A549 (cell line): ENCODE measurements at regions not wholly inside any gene's neighbourhood (a gene's known extent, or its start where the extent isn't known, plus 50 kb on each side); places are given as distances from the start of the nearest gene placed in this dataset.

ENCODE experiments used
- ATAC-seq, 2 experiments: fragments of 200-7000 bp in 1 of 2; fragments of >200 bp in 1 of 2; cut with Nextera tagmentation in 1 of 2; cut with Tn5 transposase in 1 of 2; 3 replicates each; pipeline versions ENCODE4 v1.8.0 to v1.9.1; 2018 to 2020; ENCODE audit warnings: mild to moderate bottlenecking in 1 of 2, moderate library complexity in 1 of 2
- CTCF ChIA-PET: fragments of 300-600 bp; sonication (Branson Sonifier 250); formaldehyde crosslinking; extraction: SDS; loops from one replicate; lab custom pipeline; 2021; ENCODE audit warnings: antibody characterized with exemption, inconsistent platforms; lab: Yijun Ruan, JAX
- POLR2A ChIA-PET: fragments of 350-600 bp; formaldehyde crosslinking; extraction: SDS; loops from one replicate; lab custom pipeline; 2021; ENCODE audit warnings: antibody characterized with exemption, inconsistent platforms; lab: Yijun Ruan, JAX
- DNase-seq, 2 experiments: peaks; one replicate each; pipeline versions ENCODE4 v3.0.0 to v3.0.0-alpha.2; 2011 to 2016; ENCODE audit warnings: low read depth in 1 of 2, low spot score in 1 of 2
- FAIRE-seq: peaks from 2 replicates; lab custom pipeline; 2011; peaks lifted over from hg19 to GRCh38; lab: Jason Lieb, UNC
- H3K27ac ChIP-seq, 2 experiments: fragments of >200 bp; sonication (Bioruptor Twin); formaldehyde crosslinking; 3 replicates each; pipeline ENCODE4 v1.5.1; 2016 to 2017
- H3K4me1 ChIP-seq: fragments of >200 bp; sonication (Bioruptor Twin); formaldehyde crosslinking; 3 replicates; pipeline ENCODE4 v1.6.1; 2016
- H3K4me2 ChIP-seq: fragments of >200 bp; sonication (Bioruptor Twin); formaldehyde crosslinking; 3 replicates; pipeline ENCODE4 v1.6.1; 2016
- H3K4me3 ChIP-seq: fragments of >200 bp; sonication (Bioruptor Twin); formaldehyde crosslinking; 3 replicates; pipeline ENCODE4 v1.5.1; 2016
- H3K9me3 ChIP-seq: fragments of >200 bp; sonication (Bioruptor Twin); formaldehyde crosslinking; 3 replicates; pipeline ENCODE4 v1.6.1; 2016
- BCL3 ChIP-seq: fragments of >200 bp; sonication (Bioruptor Twin); formaldehyde crosslinking; IDR thresholded peaks from 3 replicates; pipeline ENCODE4 v1.6.1; 2016
- CHD2 ChIP-seq: fragments of 150-350 bp; IDR thresholded peaks from 2 replicates; pipeline ENCODE4 v1.6.1; 2014; ENCODE audit warnings: low read length; ENCODE audit not compliant: partially characterized antibody
- CTCF ChIP-seq: fragments of >200 bp; sonication (Bioruptor Twin); formaldehyde crosslinking; IDR thresholded peaks from 3 replicates; pipeline ENCODE4 v1.5.1; 2016
- EHMT2 ChIP-seq: fragments of 200-600 bp; sonication (generic); IDR thresholded peaks from 2 replicates; pipeline ENCODE4 v1.6.1; 2016; ENCODE audit warnings: antibody characterized with exemption, low read depth, mild to moderate bottlenecking, moderate library complexity
- ELK1 ChIP-seq: fragments of 150-350 bp; IDR thresholded peaks from 2 replicates; pipeline ENCODE4 v1.6.1; 2014; ENCODE audit warnings: low read depth, mild to moderate bottlenecking, low read length
- FOSB ChIP-seq: fragments of 250-450 bp; sonication (Bioruptor Pico); IDR thresholded peaks from 2 replicates; pipeline ENCODE4 v1.5.0; 2020; ENCODE audit warnings: mild to moderate bottlenecking, moderate library complexity
- FOXS1 ChIP-seq: fragments of 250-450 bp; sonication (Bioruptor Pico); IDR thresholded peaks from 2 replicates; pipeline ENCODE4 v1.5.0; 2020; ENCODE audit warnings: mild to moderate bottlenecking, moderate library complexity
- HEYL ChIP-seq: fragments of 250-450 bp; sonication (Bioruptor Pico); IDR thresholded peaks from 2 replicates; pipeline ENCODE4 v1.8.0; 2021; ENCODE audit warnings: mild to moderate bottlenecking, moderate library complexity
- HMGXB4 ChIP-seq: fragments of 250-450 bp; sonication (Bioruptor Pico); IDR thresholded peaks from 2 replicates; pipeline ENCODE4 v1.5.0; 2021; ENCODE audit warnings: mild to moderate bottlenecking, moderate library complexity, borderline replicate concordance
- JUN ChIP-seq, 2 experiments: fragments of >200 bp; sonication (Bioruptor Twin); formaldehyde crosslinking; IDR thresholded peaks; 2 replicates in 1 of 2; 3 replicates in 1 of 2; pipeline ENCODE4 v1.6.1; 2016 to 2017
- MAZ ChIP-seq: fragments of 150-350 bp; IDR thresholded peaks from 2 replicates; pipeline ENCODE4 v1.6.1; 2014; ENCODE audit warnings: antibody characterized with exemption, low read depth, low read length, borderline replicate concordance
- NFE2L2 ChIP-seq: fragments of 150-350 bp; conservative IDR thresholded peaks from 2 replicates; pipeline ENCODE4 v1.6.1; 2014; ENCODE audit warnings: low read length
- NPAS2 ChIP-seq: fragments of 250-450 bp; sonication (Bioruptor Pico); IDR thresholded peaks from 2 replicates; pipeline ENCODE4 v1.8.0; 2022; ENCODE audit warnings: mild to moderate bottlenecking, moderate library complexity, borderline replicate concordance
- NR3C1 ChIP-seq: fragments of >200 bp; sonication (Bioruptor Twin); formaldehyde crosslinking; IDR thresholded peaks from 3 replicates; pipeline ENCODE4 v1.6.1; 2017
- PHF8 ChIP-seq: fragments of 200-600 bp; sonication (generic); IDR thresholded peaks from 2 replicates; pipeline ENCODE4 v1.6.1; 2016; ENCODE audit warnings: low read depth, mild to moderate bottlenecking, antibody characterized with exemption, moderate library complexity, borderline replicate concordance
- WGBS: methylation state at CpG from one replicate; pipeline ENCODE4 v1.1.6; 2017; ENCODE audit errors: missing lambda C conversion rate; 5-methylcytosine and 5-hydroxymethylcytosine counted together

GRCh38 chr2:171253279-171253678 lies 92.6 kb upstream of the TLK1 start:
- Histone ChIP-seq H3K4me1 (no peaks in the 10 kb centered on the region), H3K4me3 (no peak overlapping the region), H3K9me3 (no peaks in the 10 kb centered on the region; the same call in 2 of the 3 replicates), H3K27ac (no peak overlapping the region), H3K4me2 (no peak overlapping the region)
- WGBS: 14% methylated on average over 1 of the region's 1 CpG
- ChIA-PET CTCF (interaction anchor here (1.3 kb wide), 1 partner anchor 163 kb away, joined by 3 read pairs; no protein-coding TSS in a partner anchor), POLR2A (no interaction called here)
- TF ChIP-seq ELK1: no peak
- no peak for TF ChIP-seq EHMT2
- TF ChIP-seq MAZ: no peak
- TF ChIP-seq HEYL (CRISPR knock-in tag): no peak
- TF ChIP-seq FOSB (CRISPR knock-in tag): no peak
- no peak for TF ChIP-seq NPAS2
- no peak for TF ChIP-seq PHF8
- ATAC-seq (no peak), FAIRE-seq (no peak), DNase-seq (no peak)

- no peak for FAIRE-seq
- 9% methylated on average over 1 of the region's 1 CpG for WGBS
- H3K9me3 ChIP-seq: peaks cover 15% of the 10 kb centered on the region
- no peak overlapping the region for H3K4me3 ChIP-seq
- no peak for DNase-seq
- no peak overlapping the region for H3K4me2 ChIP-seq
- TF ChIP-seq JUN (IDR thresholded peaks at IDR 0.05): no peak
- TF ChIP-seq CHD2: no peak
- TF ChIP-seq NR3C1: no peak
- TF ChIP-seq FOXS1 (CRISPR knock-in tag): no peak
- TF ChIP-seq CTCF: no peak
- TF ChIP-seq NFE2L2: no peak
- TF ChIP-seq BCL3: no peak
- TF ChIP-seq HMGXB4: no peak
- no peak for ATAC-seq
- no peaks in the 10 kb centered on the region for H3K4me1 ChIP-seq
- ChIA-PET CTCF (interaction anchor here (0.6 to 0.9 kb wide), 3 partner anchors 11 to 321 kb away, joined by 3 read pairs; no protein-coding TSS in a partner anchor), POLR2A (no interaction called here)
- H3K27ac ChIP-seq: no peak overlapping the region
Measured at GRCh38 chr2:171249689-171250088, 89.0 kb upstream of the TLK1 start.
